K562 (cell line): ENCODE measurements at regions not wholly inside any gene's neighbourhood (a gene's known extent, or its start where the extent isn't known, plus 50 kb on each side); places are given as distances from the start of the nearest gene placed in this dataset.

ENCODE experiments used
- ARID1B ChIP-seq: fragments of 450-650 bp; IDR thresholded peaks from 2 replicates; pipeline ENCODE4 v1.6.1; 2016; ENCODE audit warnings: antibody characterized with exemption, mild to moderate bottlenecking, inconsistent platforms
- BRF2 ChIP-seq: IDR thresholded peaks from 3 replicates; pipeline ENCODE4 v1.6.1; 2011; ENCODE audit warnings: borderline replicate concordance, mild to moderate bottlenecking; ENCODE audit not compliant: insufficient read length, insufficient read depth
- CHD1 ChIP-seq: fragments of 200-600 bp; sonication (generic); IDR thresholded peaks from one replicate; pipeline ENCODE4 v1.6.1; 2012; ENCODE audit warnings: mild to moderate bottlenecking, moderate library complexity, low read length, inconsistent platforms
- CREB3 ChIP-seq: fragments of 450-650 bp; conservative IDR thresholded peaks from 2 replicates; pipeline ENCODE4 v1.6.1; 2016; ENCODE audit warnings: missing genetic modification characterization, low read depth, mild to moderate bottlenecking, missing compliant biosample characterization, moderate library complexity
- FOXK2 ChIP-seq, 2 experiments: fragments of 450-650 bp; IDR thresholded peaks in 1 of 2; conservative IDR thresholded peaks in 1 of 2; 2 replicates each; pipeline ENCODE4 v1.6.1; 2016; ENCODE audit warnings: low read depth in 2 of 2, mild to moderate bottlenecking in 1 of 2
- IRF9 ChIP-seq: fragments of 450-650 bp; IDR thresholded peaks from 2 replicates; pipeline ENCODE4 v1.6.1; 2016; ENCODE audit warnings: missing biosample characterization, missing genetic modification characterization
- KDM2B ChIP-seq: fragments of 250-450 bp; sonication (Bioruptor Pico); IDR thresholded peaks from 2 replicates; pipeline ENCODE4 v1.8.0; 2021; ENCODE audit warnings: mild to moderate bottlenecking, moderate library complexity
- MEIS2 ChIP-seq: fragments of 450-650 bp; IDR thresholded peaks from 2 replicates; pipeline ENCODE4 v1.6.1; 2014; ENCODE audit warnings: mild to moderate bottlenecking; ENCODE audit not compliant: partially characterized antibody
- MTF1 ChIP-seq: fragments of 250-450 bp; sonication (Bioruptor Pico); IDR thresholded peaks from 2 replicates; pipeline ENCODE4 v1.9.0; 2021; ENCODE audit warnings: moderate library complexity, mild to moderate bottlenecking, inconsistent platforms, borderline replicate concordance
- POLR2G ChIP-seq: fragments of 200-400 bp; formaldehyde crosslinking; IDR thresholded peaks from 2 replicates; pipeline ENCODE4 v1.6.1; 2017; ENCODE audit warnings: low read depth, mild to moderate bottlenecking, antibody characterized with exemption, low read length, moderate library complexity
- SRSF9 ChIP-seq: fragments of 200-400 bp; formaldehyde crosslinking; IDR thresholded peaks from 2 replicates; pipeline ENCODE4 v1.6.1; 2017; ENCODE audit warnings: low read depth, low read length, borderline replicate concordance
- TRIM28 ChIP-seq: fragments of 450-650 bp; IDR thresholded peaks from 2 replicates; pipeline ENCODE4 v1.6.1; 2017
- U2AF2 ChIP-seq: fragments of 200-400 bp; formaldehyde crosslinking; optimal IDR thresholded peaks from 2 replicates; pipeline ENCODE3; 2017; ENCODE audit warnings: low read depth, mild to moderate bottlenecking, low read length
- ZBTB11 ChIP-seq, 3 experiments: fragments of 200-800 bp in 1 of 3; fragments of 250-450 bp in 1 of 3; fragments of 450-650 bp in 1 of 3; sonication (Bioruptor Pico) in 1 of 3; sonication (Bioruptor generic) in 1 of 3; formaldehyde crosslinking in 1 of 3; IDR thresholded peaks; 2 replicates each; pipeline versions ENCODE4 v1.6.1 to v1.8.0; 2016 to 2022; ENCODE audit warnings: mild to moderate bottlenecking in 2 of 3, missing genetic modification characterization in 2 of 3, missing compliant biosample characterization in 1 of 3, moderate library complexity in 1 of 3
- ZNF197 ChIP-seq: fragments of 200-800 bp; sonication (Bioruptor generic); IDR thresholded peaks from 2 replicates; pipeline ENCODE4 v1.6.1; 2016; ENCODE audit warnings: low read depth, missing genetic modification characterization, missing compliant biosample characterization
- ZNF639 ChIP-seq, 2 experiments: fragments of 200-800 bp in 1 of 2; sonication (Bioruptor generic) in 1 of 2; sonication (generic) in 1 of 2; formaldehyde crosslinking in 1 of 2; IDR thresholded peaks in 1 of 2; conservative IDR thresholded peaks in 1 of 2; 2 replicates each; pipeline versions ENCODE4 v1.5.0 to v1.6.1; 2016 to 2020; ENCODE audit warnings: missing compliant biosample characterization in 1 of 2, missing genetic modification characterization in 1 of 2, missing genetic modification reagents in 1 of 2
- ZNF830 ChIP-seq: fragments of 250-450 bp; sonication (Bioruptor Pico); IDR thresholded peaks from 2 replicates; pipeline ENCODE4 v1.5.0; 2021; ENCODE audit warnings: mild to moderate bottlenecking
- ZZZ3 ChIP-seq: fragments of 450-650 bp; IDR thresholded peaks from 2 replicates; pipeline ENCODE4 v1.6.1; 2016; ENCODE audit warnings: antibody characterized with exemption, mild to moderate bottlenecking, moderate library complexity

- no peak for TF ChIP-seq IRF9 (tag)
- TF ChIP-seq CHD1 = peak; percentile 4
- 0 out of 2 replicates have a peak, but pooled peaks have one; percentile 14 for TF ChIP-seq POLR2G
- TF ChIP-seq ZNF639 (CRISPR knock-in tag; conservative IDR thresholded peaks at IDR 0.05 in 1 of 2, IDR thresholded peaks at IDR 0.05 in 1 of 2) = peak in 1 of 2 experiments; percentile 52; a peak in 1 of 4 replicates
- TF ChIP-seq U2AF2 = no peak
- no peak for TF ChIP-seq ZZZ3
- TF ChIP-seq ZNF197 (CRISPR knock-in tag) = peak; percentile 32; the same call in 1 of the 2 replicates
- TF ChIP-seq SRSF9 = no peak
- no peak for TF ChIP-seq BRF2
- TF ChIP-seq MTF1 (CRISPR knock-in tag) = no peak
- TF ChIP-seq KDM2B (CRISPR knock-in tag) = peak; percentile 82; the same call in 1 of the 2 replicates
- peak; percentile 41 for TF ChIP-seq ARID1B
- TF ChIP-seq CREB3 (tag) = no peak
- 0 out of 6 replicates have a peak, but pooled peaks of 1 of the 3 experiments have one; percentile 27 for TF ChIP-seq ZBTB11 (CRISPR knock-in tag; IDR thresholded peaks at IDR 0.05)
- TF ChIP-seq FOXK2 (conservative IDR thresholded peaks at IDR 0.05 in 1 of 2, IDR thresholded peaks at IDR 0.05 in 1 of 2; ENCODE audit: low read depth in 2 of 2) = peak; percentile 81 to 84
- TF ChIP-seq TRIM28 = no peak
- peak; percentile 49 for TF ChIP-seq MEIS2
- no peak for TF ChIP-seq ZNF830 (CRISPR knock-in tag)
Measured at GRCh38 chr6:27129095-27129815, 118.2 kb upstream of the PRSS16 start (continued).
